WERI-Rb-1 (cell line): ENCODE measurements at regions not wholly inside any gene's neighbourhood (a gene's known extent, or its start where the extent isn't known, plus 50 kb on each side); places are given as distances from the start of the nearest gene placed in this dataset.

ENCODE experiments used
- DNase-seq: peaks from one replicate; pipeline ENCODE4 v3.0.0-alpha.2; 2020
- H3K27ac ChIP-seq: fragments of 250-450 bp; sonication (Bioruptor Pico); 2 replicates; pipeline ENCODE4 v1.5.1; 2020; ENCODE audit warnings: mild to moderate bottlenecking, moderate library complexity
- H3K27me3 ChIP-seq: fragments of 250-450 bp; sonication (Bioruptor Pico); 2 replicates; pipeline ENCODE4 v1.5.1; 2021; ENCODE audit warnings: mild to moderate bottlenecking, low read depth, moderate library complexity; ENCODE audit not compliant: insufficient read depth, severe bottlenecking
- H3K36me3 ChIP-seq: fragments of 250-450 bp; sonication (Bioruptor Pico); 2 replicates; pipeline ENCODE4 v1.5.1; 2020; ENCODE audit warnings: mild to moderate bottlenecking, moderate library complexity
- H3K4me3 ChIP-seq: 2 replicates; pipeline ENCODE4 v1.5.1; 2011; ENCODE audit warnings: low read depth, mild to moderate bottlenecking, control low read depth, low read length
- H3K9me3 ChIP-seq: fragments of 250-450 bp; sonication (Bioruptor Pico); 2 replicates; pipeline ENCODE4 v1.5.1; 2021; ENCODE audit warnings: mild to moderate bottlenecking, moderate library complexity; ENCODE audit not compliant: severe bottlenecking
- CTCF ChIP-seq: IDR thresholded peaks from 2 replicates; pipeline ENCODE4 v1.5.1; 2011; ENCODE audit warnings: low read depth, mild to moderate bottlenecking, control low read depth, inconsistent platforms, low read length

- Histone ChIP-seq H3K4me3 (no peak overlapping the region), H3K27me3 (no peaks in the 10 kb centered on the region), H3K36me3 (no peaks in the 10 kb centered on the region), H3K9me3 (no peaks in the 10 kb centered on the region), H3K27ac (no peak overlapping the region)
- no peak for TF ChIP-seq CTCF
- no peak for DNase-seq
Measured at GRCh38 chr7:138196971-138197896, 121.0 kb downstream of the AKR1D1 start.

- no peak overlapping the region for H3K4me3 ChIP-seq
Measured at GRCh38 chr7:138204285-138204981, 128.2 kb downstream of the AKR1D1 start.

GRCh38 chr7:138204982-138205298, 128.7 kb downstream of the AKR1D1 start:
- no peak overlapping the region for H3K27ac ChIP-seq
- no peak for DNase-seq
- H3K27me3 ChIP-seq: no peaks in the 10 kb centered on the region
- no peak for TF ChIP-seq CTCF
- H3K4me3 ChIP-seq: no peak overlapping the region
- H3K36me3 ChIP-seq: no peaks in the 10 kb centered on the region
- no peaks in the 10 kb centered on the region for H3K9me3 ChIP-seq

More at GRCh38 chr7:138204285-138204981, 128.2 kb downstream of the AKR1D1 start:
- Histone ChIP-seq H3K9me3 (no peaks in the 10 kb centered on the region), H3K36me3 (no peaks in the 10 kb centered on the region), H3K27ac (no peak overlapping the region), H3K27me3 (no peaks in the 10 kb centered on the region)
- no peak for TF ChIP-seq CTCF
- DNase-seq: no peak

GRCh38 chr7:138205614-138206150, 129.4 kb downstream of the AKR1D1 start:
- H3K36me3 ChIP-seq: no peaks in the 10 kb centered on the region
- no peak for DNase-seq
- no peak for TF ChIP-seq CTCF
- H3K27ac ChIP-seq: no peak overlapping the region
- no peaks in the 10 kb centered on the region for H3K27me3 ChIP-seq
- no peaks in the 10 kb centered on the region for H3K9me3 ChIP-seq
- H3K4me3 ChIP-seq: no peak overlapping the region

GRCh38 chr7:138207555-138207971, 131.3 kb downstream of the AKR1D1 start:
- Histone ChIP-seq H3K9me3 (no peaks in the 10 kb centered on the region), H3K27ac (no peak overlapping the region), H3K36me3 (no peaks in the 10 kb centered on the region), H3K27me3 (no peaks in the 10 kb centered on the region), H3K4me3 (no peak overlapping the region)
- TF ChIP-seq CTCF: no peak
- no peak for DNase-seq
